Skeletal muscle tissue (tissue), 3 donors: ENCODE measurements at regions not wholly inside any gene's neighbourhood (a gene's known extent, or its start where the extent isn't known, plus 50 kb on each side); places are given as distances from the start of the nearest gene placed in this dataset.

Experiments
- H3K27ac ChIP-seq: one replicate; pipeline ENCODE4 v1.7.0; 2013; ENCODE audit warnings: mild to moderate bottlenecking, low read depth, low read length, inconsistent platforms
- H3K27me3 ChIP-seq, 3 donors: one replicate each; pipeline ENCODE4 v1.7.0; 2013; ENCODE audit warnings: low read length in 3 of 3; ENCODE audit not compliant: control insufficient read depth in 3 of 3, insufficient read depth in 3 of 3
- H3K36me3 ChIP-seq, 3 donors: one replicate each; pipeline ENCODE4 v1.7.0; 2013; ENCODE audit warnings: low read length in 3 of 3; ENCODE audit not compliant: control insufficient read depth in 3 of 3, insufficient read depth in 3 of 3
- H3K4me1 ChIP-seq, 3 donors: one replicate each; pipeline ENCODE4 v1.7.0; 2013; ENCODE audit warnings: low read length in 3 of 3, mild to moderate bottlenecking in 3 of 3; ENCODE audit not compliant: control insufficient read depth in 3 of 3, insufficient read depth in 3 of 3
- H3K4me3 ChIP-seq, 3 donors: one replicate each; pipeline ENCODE4 v1.7.0; 2013; ENCODE audit warnings: low read length in 3 of 3
- H3K9ac ChIP-seq, 3 donors: one replicate each; pipeline ENCODE4 v1.7.0; 2013; ENCODE audit warnings: low read length in 3 of 3, mild to moderate bottlenecking in 3 of 3, moderate library complexity in 2 of 3, low read depth in 1 of 3
- H3K9me3 ChIP-seq, 3 donors: one replicate each; pipeline ENCODE4 v1.7.0; 2013; ENCODE audit warnings: low read length in 3 of 3; ENCODE audit not compliant: control insufficient read depth in 3 of 3
- donor health status: Osteomylitis.

GRCh38 chr2:173593109-173593508 is 238.4 kb downstream of the CDCA7 start:
- no peak overlapping the region for H3K27ac ChIP-seq
- H3K27me3 ChIP-seq: no peaks in the 10 kb centered on the region
- H3K4me3 ChIP-seq: no peak overlapping the region
- no peaks in the 10 kb centered on the region for H3K36me3 ChIP-seq
- peaks cover 17 to 19% (median 19%) of the 10 kb centered on the region in 3 donors for H3K4me1 ChIP-seq
- H3K9ac ChIP-seq: no peak overlapping the region
- H3K9me3 ChIP-seq: no peaks in the 10 kb centered on the region

GRCh38 chr2:173596244-173596643 is 241.6 kb downstream of the CDCA7 start:
- no peaks in the 10 kb centered on the region for H3K9me3 ChIP-seq
- no peak overlapping the region for H3K4me3 ChIP-seq
- no peaks in the 10 kb centered on the region for H3K36me3 ChIP-seq
- no peak overlapping the region for H3K9ac ChIP-seq
- H3K4me1 ChIP-seq: no peaks in the 10 kb centered on the region
- H3K27me3 ChIP-seq: no peaks in the 10 kb centered on the region
- no peak overlapping the region for H3K27ac ChIP-seq

GRCh38 chr2:173598525-173598924 is 243.9 kb downstream of the CDCA7 start:
- no peak overlapping the region for H3K4me3 ChIP-seq
- no peak overlapping the region for H3K27ac ChIP-seq
- no peaks in the 10 kb centered on the region for H3K4me1 ChIP-seq
- H3K36me3 ChIP-seq: no peaks in the 10 kb centered on the region
- H3K9me3 ChIP-seq: no peaks in the 10 kb centered on the region
- no peak overlapping the region for H3K9ac ChIP-seq
- no peaks in the 10 kb centered on the region for H3K27me3 ChIP-seq

GRCh38 chr2:173599821-173600359 is 245.2 kb downstream of the CDCA7 start:
- H3K9me3 ChIP-seq: no peaks in the 10 kb centered on the region
- no peaks in the 10 kb centered on the region for H3K4me1 ChIP-seq

GRCh38 chr2:173602153-173602795 is 247.6 kb downstream of the CDCA7 start:
- Histone ChIP-seq H3K9ac (no peak overlapping the region), H3K36me3 (no peaks in the 10 kb centered on the region), H3K27ac (no peak overlapping the region)

More at GRCh38 chr2:173599821-173600359, 245.2 kb downstream of the CDCA7 start:
- H3K27me3 ChIP-seq: no peaks in the 10 kb centered on the region
- H3K4me3 ChIP-seq: no peak overlapping the region
- no peak overlapping the region for H3K27ac ChIP-seq
- H3K36me3 ChIP-seq: no peaks in the 10 kb centered on the region
- H3K9ac ChIP-seq: no peak overlapping the region

GRCh38 chr2:173605994-173606393 is 251.3 kb downstream of the CDCA7 start:
- Histone ChIP-seq H3K4me3 (no peak overlapping the region), H3K9ac (no peak overlapping the region), H3K9me3 (no peaks in the 10 kb centered on the region), H3K4me1 (no peaks in the 10 kb centered on the region), H3K27me3 (no peaks in the 10 kb centered on the region), H3K36me3 (no peaks in the 10 kb centered on the region), H3K27ac (no peak overlapping the region)

More at GRCh38 chr2:173602153-173602795, 247.6 kb downstream of the CDCA7 start:
- H3K4me1 ChIP-seq: no peaks in the 10 kb centered on the region
- H3K27me3 ChIP-seq: no peaks in the 10 kb centered on the region
- H3K9me3 ChIP-seq: no peaks in the 10 kb centered on the region
- H3K4me3 ChIP-seq: no peak overlapping the region

- H3K27ac ChIP-seq: no peak overlapping the region
Observed at GRCh38 chr2:173606619-173607248, 252.1 kb downstream of the CDCA7 start.

GRCh38 chr2:173607606-173608311 is 253.1 kb downstream of the CDCA7 start:
- H3K36me3 ChIP-seq: no peaks in the 10 kb centered on the region
- H3K27ac ChIP-seq: no peak overlapping the region
- no peaks in the 10 kb centered on the region for H3K27me3 ChIP-seq
- no peak overlapping the region for H3K4me3 ChIP-seq
- no peaks in the 10 kb centered on the region for H3K4me1 ChIP-seq
- H3K9me3 ChIP-seq: no peaks in the 10 kb centered on the region
- no peak overlapping the region for H3K9ac ChIP-seq

More at GRCh38 chr2:173606619-173607248, 252.1 kb downstream of the CDCA7 start:
- H3K36me3 ChIP-seq: no peaks in the 10 kb centered on the region
- H3K9me3 ChIP-seq: no peaks in the 10 kb centered on the region
- no peaks in the 10 kb centered on the region for H3K27me3 ChIP-seq
- no peak overlapping the region for H3K9ac ChIP-seq
- no peak overlapping the region for H3K4me3 ChIP-seq
- H3K4me1 ChIP-seq: no peaks in the 10 kb centered on the region

- Histone ChIP-seq H3K36me3 (no peaks in the 10 kb centered on the region), H3K27me3 (no peaks in the 10 kb centered on the region), H3K27ac (no peak overlapping the region), H3K4me1 (no peaks in the 10 kb centered on the region), H3K9ac (no peak overlapping the region), H3K4me3 (no peak overlapping the region), H3K9me3 (no peaks in the 10 kb centered on the region)
Observed at GRCh38 chr2:173611121-173611520, 256.4 kb downstream of the CDCA7 start.

GRCh38 chr2:173612354-173612753 is 257.7 kb downstream of the CDCA7 start:
- Histone ChIP-seq H3K4me1 (no peaks in the 10 kb centered on the region), H3K27me3 (no peaks in the 10 kb centered on the region), H3K4me3 (no peak overlapping the region), H3K9ac (no peak overlapping the region), H3K27ac (no peak overlapping the region), H3K9me3 (no peaks in the 10 kb centered on the region), H3K36me3 (no peaks in the 10 kb centered on the region)
